ENCODE measurements at regions not wholly inside any gene's neighbourhood (a gene's known extent, or its start where the extent isn't known, plus 50 kb on each side); places are given as distances from the start of the nearest gene placed in this dataset.

DNA sequence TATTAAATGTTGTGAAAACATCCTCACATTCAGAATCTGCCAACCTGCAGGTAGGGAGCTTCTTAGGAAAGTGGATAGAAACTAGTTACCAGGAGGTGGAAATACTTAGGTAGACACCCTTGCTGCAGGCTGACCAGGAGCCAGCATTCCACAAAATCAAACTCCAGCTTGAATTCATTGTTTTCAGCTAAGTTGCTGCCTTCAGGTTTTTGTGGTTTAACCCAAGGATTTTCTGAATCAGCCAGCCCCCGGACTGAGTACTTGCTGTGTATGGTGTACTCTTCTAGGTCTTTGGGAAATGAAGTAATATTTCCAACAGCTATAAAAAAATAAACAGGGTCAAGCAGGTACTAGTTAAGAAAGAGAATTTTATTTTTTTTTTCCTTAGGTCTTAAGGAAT lies 192.1 kb upstream of the CHST9 start:
- Histone ChIP-seq H2AFZ (ENCODE audit: low read depth, low read length, poor library complexity, severe bottlenecking) (no peak overlapping the region), H3K27me3 (ENCODE audit: insufficient read depth, low read length) (no peaks in the 10 kb centered on the region), H3K9ac (ENCODE audit: low read length) (no peak overlapping the region), H3K4me2 (ENCODE audit: low read length) (no peak overlapping the region), H3K36me3 (ENCODE audit: control insufficient read depth in 1 of 2, insufficient read depth in 2 of 2, low read length in 2 of 2) (no peaks in the 10 kb centered on the region), H3K9me2 (ENCODE audit: insufficient read depth) (no peaks in the 10 kb centered on the region), H3K9me3 (ENCODE audit: control insufficient read depth in 1 of 2, insufficient read depth in 1 of 2, low read depth in 1 of 2, low read length in 2 of 2) (0 out of 4 replicates have a peak, but pooled peaks cover 0 to 3% of the 10 kb centered on the region in 2 experiments), H3K79me2 (ENCODE audit: insufficient read depth, low read length) (no peaks in the 10 kb centered on the region), H3K4me1 (ENCODE audit: control insufficient read depth in 1 of 2, insufficient read depth in 2 of 2, low read length in 2 of 2) (no peaks in the 10 kb centered on the region), H3K4me3 (replicated peaks in 1 of 2; ENCODE audit: low read depth in 1 of 2, low read length in 2 of 2) (no peak overlapping the region), H4K20me1 (ENCODE audit: insufficient read depth) (no peaks in the 10 kb centered on the region), H3K27ac (ENCODE audit: low read depth, low read length) (no peak overlapping the region)
- ChIA-PET POLR2A (no interaction called here), CTCF (no interaction called here), RAD21 (ENCODE audit: low non-redundant PET in 1 of 2, low total read pairs in 2 of 2, uncharacterized antibody in 2 of 2, unreplicated experiment in 2 of 2) (no interaction called here)
- TF ChIP-seq ELF1 (IDR thresholded peaks at IDR 0.05; ENCODE audit: borderline replicate concordance, low read depth): no peak
- TF ChIP-seq EZH2 (IDR thresholded peaks at IDR 0.05): no peak
- no peak for TF ChIP-seq FOSL1 (IDR thresholded peaks at IDR 0.05; ENCODE audit: low read depth)
- TF ChIP-seq SRF (IDR thresholded peaks at IDR 0.05; ENCODE audit: low read depth): no peak
- TF ChIP-seq ZFX (IDR thresholded peaks at IDR 0.05): no peak
- TF ChIP-seq YY1 (IDR thresholded peaks at IDR 0.05; ENCODE audit: extremely low read depth, insufficient replicate concordance, low read depth, low read length): no peak
- no peak for TF ChIP-seq SIN3A (IDR thresholded peaks at IDR 0.05; ENCODE audit: low read depth)
- no peak for TF ChIP-seq POLR2AphosphoS5 (IDR thresholded peaks at IDR 0.05; ENCODE audit: low read depth, low read length)
- TF ChIP-seq CEBPB (IDR thresholded peaks at IDR 0.05; ENCODE audit: low read depth): no peak
- TF ChIP-seq ZNF274 (IDR thresholded peaks at IDR 0.05; ENCODE audit: low read depth, low read length): no peak
- TF ChIP-seq TCF7L2 (IDR thresholded peaks at IDR 0.05; ENCODE audit: borderline replicate concordance, extremely low read depth, insufficient read depth, insufficient read length): no peak
- TF ChIP-seq RAD21 (IDR thresholded peaks at IDR 0.05; ENCODE audit: low read depth): no peak
- TF ChIP-seq SP1 (IDR thresholded peaks at IDR 0.05; ENCODE audit: low read depth): no peak
- TF ChIP-seq JUND (IDR thresholded peaks at IDR 0.05): no peak
- no peak for TF ChIP-seq REST (IDR thresholded peaks at IDR 0.05; ENCODE audit: low read depth)
- TF ChIP-seq MAX (IDR thresholded peaks at IDR 0.05): no peak
- intact Hi-C loops (cut with micrococcal nuclease): no loop called here
- BruUV-seq (replicated peaks): no TSS peak
- ATAC-seq (no peak), DNase-seq (ENCODE audit: low read depth, low spot score) (no peak)

Data from HCT116 (cell line).